Tibial artery (tissue), 4 donors: ENCODE measurements at regions not wholly inside any gene's neighbourhood (a gene's known extent, or its start where the extent isn't known, plus 50 kb on each side); places are given as distances from the start of the nearest gene placed in this dataset.

Experiments
- DNase-seq, 2 donors: peaks; one replicate each; pipeline ENCODE4 v3.0.0-alpha.2; 2019
- H3K27ac ChIP-seq, 2 donors: fragments of 200-600 bp; sonication (generic) in 1 of 2; 1 replicate in 1 of 2; 2 replicates in 1 of 2; pipeline ENCODE4 v1.5.1; 2018 to 2019; ENCODE audit warnings: mild to moderate bottlenecking in 1 of 2
- H3K27me3 ChIP-seq, 2 donors: fragments of 200-600 bp; sonication (generic) in 1 of 2; one replicate each; pipeline versions ENCODE4 v1.5.1 to v1.6.0; 2016 to 2019
- H3K36me3 ChIP-seq, 3 donors: fragments of 200-600 bp; sonication (generic) in 2 of 3; one replicate each; pipeline ENCODE4 v1.5.1; 2016 to 2019; ENCODE audit warnings: mild to moderate bottlenecking in 2 of 3
- H3K4me1 ChIP-seq, 4 donors: fragments of 200-600 bp; sonication (generic) in 2 of 4; 1 replicate in 3 of 4; 2 replicates in 1 of 4; pipeline ENCODE4 v1.5.1; 2016 to 2019
- H3K4me3 ChIP-seq, 2 donors: fragments of 200-600 bp; sonication (generic) in 1 of 2; 1 replicate in 1 of 2; 2 replicates in 1 of 2; pipeline ENCODE4 v1.5.1; 2018 to 2019; ENCODE audit warnings: mild to moderate bottlenecking in 2 of 2
- H3K9me3 ChIP-seq, 3 donors: fragments of 200-600 bp; sonication (generic) in 1 of 3; one replicate each; pipeline ENCODE4 v1.5.1; 2016 to 2019
- CTCF ChIP-seq, 2 experiments: fragments of 200-600 bp in 1 of 2; fragments of 450-650 bp in 1 of 2; IDR thresholded peaks; one replicate each; pipeline ENCODE4 v1.5.1; 2017 to 2019; ENCODE audit warnings: antibody characterized with exemption in 2 of 2, mild to moderate bottlenecking in 1 of 2, moderate library complexity in 1 of 2
- intact Hi-C: fragments of 100-400 bp; cut with DNase I; formaldehyde crosslinking; loops from one replicate; pipeline ENCODE4 v1.15.0; 2023; ENCODE audit warnings: low total_unique reads

GRCh38 chr3:124094496-124094895 lies 102.6 kb upstream of the ROPN1 start:
- intact Hi-C loops: no loop called here
- no peak overlapping the region for H3K4me3 ChIP-seq

GRCh38 chr3:124097362-124098131 lies 105.6 kb upstream of the ROPN1 start:
- no peak for TF ChIP-seq CTCF (IDR thresholded peaks at IDR 0.05)
- DNase-seq: no peak
- no peak overlapping the region for H3K27ac ChIP-seq
- no peaks in the 10 kb centered on the region for H3K9me3 ChIP-seq
- peaks cover 0 to 10% (median 3%) of the 10 kb centered on the region in 4 donors for H3K4me1 ChIP-seq
- intact Hi-C loops: no loop called here
- no peaks in the 10 kb centered on the region for H3K27me3 ChIP-seq
- H3K36me3 ChIP-seq: peaks cover 0 to 4% (median 3%) of the 10 kb centered on the region in 3 donors
- H3K4me3 ChIP-seq: no peak overlapping the region

More at GRCh38 chr3:124094496-124094895, 102.6 kb upstream of the ROPN1 start:
- peaks cover 0 to 41% (median 17%) of the 10 kb centered on the region in 4 donors for H3K4me1 ChIP-seq
- no peak for DNase-seq
- no peak overlapping the region for H3K27ac ChIP-seq
- no peaks in the 10 kb centered on the region for H3K27me3 ChIP-seq
- H3K9me3 ChIP-seq: no peaks in the 10 kb centered on the region
- TF ChIP-seq CTCF (IDR thresholded peaks at IDR 0.05): no peak
- H3K36me3 ChIP-seq: peaks cover 0 to 4% (median 0%) of the 10 kb centered on the region in 3 donors

- intact Hi-C loops: no loop called here
Observed at GRCh38 chr3:124101643-124102042, 109.7 kb upstream of the ROPN1 start.

GRCh38 chr3:124107104-124107890 lies 115.4 kb upstream of the ROPN1 start:
- no peaks in the 10 kb centered on the region for H3K27me3 ChIP-seq
- H3K27ac ChIP-seq: peak overlapping the region; percentile 59 to 60
- DNase-seq: no peak
- H3K9me3 ChIP-seq: no peaks in the 10 kb centered on the region
- H3K4me1 ChIP-seq: peaks cover 0 to 34% (median 10%) of the 10 kb centered on the region in 4 donors
- no peak overlapping the region for H3K4me3 ChIP-seq
- TF ChIP-seq CTCF (IDR thresholded peaks at IDR 0.05): no peak
- no peaks in the 10 kb centered on the region for H3K36me3 ChIP-seq
- intact Hi-C loops: no loop called here

More at GRCh38 chr3:124101643-124102042, 109.7 kb upstream of the ROPN1 start:
- Histone ChIP-seq H3K36me3 (peaks cover 0 to 3% (median 0%) of the 10 kb centered on the region in 3 donors), H3K9me3 (no peaks in the 10 kb centered on the region), H3K4me3 (no peak overlapping the region), H3K27ac (no peak overlapping the region), H3K27me3 (no peaks in the 10 kb centered on the region), H3K4me1 (peaks cover 0 to 14% (median 4%) of the 10 kb centered on the region in 4 donors)
- TF ChIP-seq CTCF (IDR thresholded peaks at IDR 0.05): no peak
- DNase-seq: no peak

- Histone ChIP-seq H3K27me3 (no peaks in the 10 kb centered on the region), H3K4me1 (peaks cover 0 to 46% (median 13%) of the 10 kb centered on the region in 4 donors), H3K27ac (no peak overlapping the region), H3K9me3 (no peaks in the 10 kb centered on the region), H3K36me3 (no peaks in the 10 kb centered on the region), H3K4me3 (no peak overlapping the region)
- DNase-seq: no peak
- intact Hi-C loops: no loop called here
- TF ChIP-seq CTCF (IDR thresholded peaks at IDR 0.05): no peak
Observed at GRCh38 chr3:124108446-124108845, 116.5 kb upstream of the ROPN1 start.
